Stimulated activated CD4-positive, alpha-beta T cell treated with anti-CD3 and anti-CD28 coated beads, Interleukin-12 subunit alpha, Interleukin-12 subunit beta, amount 100 ng/mL, for 4 hours (primary cell): ENCODE measurements at regions not wholly inside any gene's neighbourhood (a gene's known extent, or its start where the extent isn't known, plus 50 kb on each side); places are given as distances from the start of the nearest gene placed in this dataset.
"Not testable (repeated sequence)": the region's sequence is repeated elsewhere in the genome, so short reads cannot be mapped to it uniquely, and the experiment has no call there.

Experiments used
- DNase-seq: peaks from one replicate; pipeline ENCODE4 v3.0.0-alpha.2; 2020

DNA sequence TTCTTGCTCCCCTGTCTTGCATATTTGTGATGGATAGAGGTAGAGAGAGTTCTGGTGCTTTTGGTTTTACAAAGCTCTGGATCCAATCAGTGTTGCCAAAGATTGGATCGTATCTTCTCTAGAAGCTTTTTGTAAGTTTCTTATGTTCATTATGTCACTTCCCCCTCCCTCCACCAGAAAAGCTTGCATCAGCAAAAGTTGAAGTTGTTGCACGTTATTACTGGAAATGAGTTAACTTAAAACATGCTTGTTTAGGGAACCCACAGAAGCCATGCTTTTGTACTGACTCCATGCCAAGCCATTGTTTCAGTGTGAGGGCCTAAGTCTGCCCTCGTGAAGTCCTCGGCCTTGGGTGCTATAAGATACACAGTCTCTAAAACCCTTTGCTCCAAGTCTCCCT lies 186.5 kb downstream of the ERCC6L2 start:
- DNase-seq, result no peak

DNA sequence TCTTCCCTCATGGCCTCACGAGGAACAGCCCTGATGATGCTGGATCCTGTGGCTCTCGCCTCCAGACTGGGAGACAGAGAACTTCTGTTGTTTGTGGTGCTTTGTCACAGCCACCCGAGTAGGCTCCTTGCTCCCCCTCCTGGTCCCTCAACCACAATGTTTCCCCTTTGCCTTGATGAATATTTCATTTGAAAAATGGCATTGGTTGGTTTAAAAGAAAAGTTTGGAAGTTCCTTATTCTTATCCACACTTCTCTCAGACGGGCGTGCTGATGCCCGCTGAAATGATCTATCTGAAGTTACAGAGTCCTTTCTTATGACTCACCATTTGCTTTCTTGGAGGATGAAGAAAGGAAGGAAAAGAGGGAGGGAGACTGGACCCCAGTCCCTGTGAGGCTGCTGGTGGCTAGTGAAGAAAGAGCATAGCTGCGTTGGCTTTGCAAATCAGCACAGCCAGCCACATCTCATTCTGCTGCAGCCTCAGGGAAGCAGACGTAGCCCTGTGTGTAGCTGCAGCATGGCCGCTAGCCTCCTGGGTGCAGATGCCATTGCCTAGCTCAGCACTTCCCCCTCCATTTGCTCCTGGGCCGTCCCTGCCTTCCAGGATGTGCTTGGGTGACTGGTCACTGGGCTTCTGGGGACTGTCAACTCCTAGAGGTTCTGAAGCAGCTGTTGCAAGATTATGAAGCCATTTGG lies 185.9 kb downstream of the ERCC6L2 start:
- peak; percentile 32 for DNase-seq

DNA sequence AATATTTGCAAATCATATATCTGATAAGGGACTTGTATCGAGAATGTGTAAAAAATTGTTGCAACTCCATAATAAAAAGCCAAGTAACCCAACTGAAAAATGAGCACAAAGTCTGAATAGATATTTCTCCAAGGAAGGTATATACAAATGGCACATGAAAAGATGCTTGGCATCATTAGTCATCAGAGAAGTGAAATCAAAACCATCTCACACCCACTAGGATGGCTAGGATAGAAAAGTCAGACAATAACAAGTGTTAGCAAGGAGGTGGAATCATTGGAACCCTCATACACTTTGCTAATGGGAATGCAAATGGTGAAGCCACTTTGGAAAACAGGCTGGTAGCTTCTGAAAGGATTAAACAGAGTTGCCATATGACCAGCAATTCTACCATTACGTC lies 182.7 kb downstream of the ERCC6L2 start:
- DNase-seq, result no peak

DNA sequence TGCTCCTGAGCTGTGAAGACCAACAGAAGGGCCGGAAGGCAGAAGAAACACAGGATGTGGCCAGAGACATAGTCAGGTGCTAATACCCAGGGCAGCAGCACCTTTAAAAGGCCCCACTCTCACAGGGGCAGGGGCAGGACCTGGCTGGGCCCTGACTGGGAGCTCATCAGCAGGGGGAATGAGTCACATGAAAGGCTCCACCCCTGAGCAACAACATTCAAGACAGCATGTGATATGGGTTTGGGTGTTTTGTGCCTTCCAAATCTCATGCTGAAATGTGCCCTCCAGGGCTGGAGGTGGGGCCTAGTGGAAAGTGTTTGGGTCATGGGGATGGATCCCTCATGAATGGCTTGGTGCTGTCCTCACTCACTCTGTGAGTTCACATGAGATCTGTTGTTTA lies 181.7 kb downstream of the ERCC6L2 start:
- DNase-seq, result no peak

DNA sequence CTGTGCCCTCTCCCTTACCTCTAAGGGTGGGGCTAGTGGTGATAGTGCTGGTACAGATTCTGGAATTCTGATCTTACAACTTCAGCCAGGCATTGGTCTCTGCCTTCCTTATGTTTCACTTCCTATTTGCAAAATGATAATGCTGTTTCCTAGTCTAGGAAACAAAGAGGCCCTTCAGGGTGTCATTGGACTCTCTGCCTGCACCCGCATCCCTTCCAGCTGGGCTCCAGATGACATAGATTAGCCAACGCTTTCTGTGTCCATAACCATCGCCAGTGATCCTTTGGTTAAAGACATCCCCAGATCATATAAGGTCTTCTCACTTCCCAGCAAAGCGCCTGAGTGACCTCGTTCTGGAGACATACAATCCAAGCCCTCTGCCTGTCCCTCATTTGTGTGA lies 180.7 kb downstream of the ERCC6L2 start:
- DNase-seq, result no peak

DNA sequence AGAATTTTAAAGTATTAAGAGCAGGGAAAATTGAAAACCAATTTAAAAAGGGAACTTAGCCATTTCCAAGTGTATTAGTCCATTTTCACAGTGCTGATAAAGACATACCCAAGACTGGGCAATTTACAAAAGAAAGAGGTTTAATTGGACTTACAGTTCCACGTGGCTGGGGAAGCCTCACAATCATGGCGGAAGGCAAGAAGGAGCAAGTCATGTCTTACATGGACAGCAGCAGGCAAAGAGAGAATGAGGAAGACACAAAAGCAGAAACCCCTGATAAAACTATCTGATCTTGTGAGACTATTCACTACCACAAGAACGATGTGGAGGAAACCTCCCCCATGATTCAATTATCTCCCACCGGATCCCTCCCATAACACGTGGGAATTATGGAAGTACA lies 178.8 kb downstream of the ERCC6L2 start:
- not testable (repeated sequence) for DNase-seq

DNA sequence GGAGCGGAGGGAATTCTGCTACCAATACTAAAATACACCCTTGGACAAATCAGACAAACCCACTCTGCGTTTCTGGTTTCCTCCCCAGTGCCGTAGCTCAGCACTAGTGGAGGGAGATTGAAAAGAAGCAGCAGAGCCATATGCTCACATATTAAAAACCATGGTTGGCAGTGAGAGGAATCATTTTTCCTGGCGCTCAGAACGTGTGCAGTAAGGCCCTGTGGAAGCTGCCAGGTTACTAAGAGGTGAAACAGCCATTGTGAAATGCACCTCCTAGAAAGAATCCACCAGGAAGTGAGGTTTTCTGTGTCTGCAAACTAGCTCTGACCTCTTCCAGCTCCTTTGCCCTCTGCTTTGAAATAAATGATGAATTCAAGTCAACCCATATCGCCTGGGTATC lies 177.2 kb downstream of the ERCC6L2 start:
- DNase-seq, result no peak

DNA sequence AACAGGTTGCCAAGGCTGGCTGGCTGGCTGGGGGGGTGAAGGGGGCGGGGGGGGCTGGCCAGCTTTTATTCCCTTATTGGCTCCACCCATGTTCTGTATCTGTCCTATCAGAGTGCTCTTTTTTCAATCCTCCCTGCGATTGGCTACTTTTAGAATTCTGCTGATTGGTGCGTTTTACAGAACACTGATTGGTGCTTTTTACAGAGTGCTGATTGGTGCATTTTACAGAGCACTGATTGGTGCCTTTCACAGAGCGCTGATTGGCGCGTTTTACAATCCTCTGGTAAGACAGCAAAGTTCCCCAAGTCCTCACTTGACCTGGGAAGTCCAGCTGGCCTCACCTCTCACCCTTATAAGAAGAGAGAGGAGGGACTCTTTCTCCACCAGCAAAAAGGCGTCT lies 175.9 kb downstream of the ERCC6L2 start:
- DNase-seq, result no peak

DNA sequence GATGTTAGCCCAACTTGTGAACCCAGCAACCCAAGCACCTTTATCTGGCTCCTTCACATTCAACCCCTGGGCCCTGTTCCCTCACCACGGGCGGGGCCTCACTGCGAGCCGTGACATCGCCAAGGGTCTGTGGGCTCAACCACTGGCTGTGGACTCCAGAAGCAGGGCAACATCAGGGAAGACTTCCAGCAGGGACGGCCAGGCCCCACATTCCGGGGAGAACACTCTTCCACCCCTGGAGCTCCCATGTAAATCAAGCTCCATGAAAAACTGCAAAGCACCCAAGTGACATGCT lies 175.3 kb downstream of the ERCC6L2 start:
- no peak for DNase-seq

DNA sequence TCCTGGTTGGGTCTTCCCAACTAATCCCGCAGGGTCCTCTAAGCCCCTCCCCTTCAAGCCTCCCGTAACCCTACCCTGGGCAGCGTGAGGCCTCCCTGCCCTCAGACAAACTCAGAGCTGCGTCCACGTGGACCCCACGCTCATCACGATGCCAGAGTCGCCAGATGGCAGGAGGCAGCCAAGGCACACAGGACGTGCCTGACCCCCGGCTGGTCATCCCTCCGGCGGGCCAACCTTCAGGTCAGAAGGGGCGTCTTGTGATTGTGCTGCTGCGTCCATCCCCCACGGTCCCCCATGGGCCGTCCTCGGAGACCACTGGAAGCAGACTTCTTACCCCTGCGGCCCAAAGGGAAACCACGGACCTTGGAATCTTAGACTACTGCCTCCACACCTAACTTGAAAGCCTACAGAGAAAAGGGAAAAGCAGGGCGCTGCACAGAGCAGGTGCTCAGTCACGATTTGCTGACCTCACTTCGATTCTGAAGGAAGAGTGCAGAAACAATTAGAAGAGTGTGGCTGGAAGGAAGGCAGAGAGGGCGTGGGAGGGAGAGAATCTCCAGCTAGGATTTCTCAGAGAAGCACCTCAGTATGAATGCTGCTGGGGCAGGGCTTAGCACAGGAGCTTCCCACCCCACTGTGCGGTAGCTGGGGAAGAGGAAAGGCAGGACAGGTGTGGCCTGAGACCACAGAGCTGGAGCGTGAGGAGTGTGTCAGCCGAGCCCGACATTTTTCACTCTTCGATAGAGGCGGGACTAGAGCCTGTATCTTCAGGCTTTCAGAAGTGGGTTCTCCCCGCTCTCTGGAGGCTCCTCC lies 174.8 kb downstream of the ERCC6L2 start:
- no peak for DNase-seq

DNA sequence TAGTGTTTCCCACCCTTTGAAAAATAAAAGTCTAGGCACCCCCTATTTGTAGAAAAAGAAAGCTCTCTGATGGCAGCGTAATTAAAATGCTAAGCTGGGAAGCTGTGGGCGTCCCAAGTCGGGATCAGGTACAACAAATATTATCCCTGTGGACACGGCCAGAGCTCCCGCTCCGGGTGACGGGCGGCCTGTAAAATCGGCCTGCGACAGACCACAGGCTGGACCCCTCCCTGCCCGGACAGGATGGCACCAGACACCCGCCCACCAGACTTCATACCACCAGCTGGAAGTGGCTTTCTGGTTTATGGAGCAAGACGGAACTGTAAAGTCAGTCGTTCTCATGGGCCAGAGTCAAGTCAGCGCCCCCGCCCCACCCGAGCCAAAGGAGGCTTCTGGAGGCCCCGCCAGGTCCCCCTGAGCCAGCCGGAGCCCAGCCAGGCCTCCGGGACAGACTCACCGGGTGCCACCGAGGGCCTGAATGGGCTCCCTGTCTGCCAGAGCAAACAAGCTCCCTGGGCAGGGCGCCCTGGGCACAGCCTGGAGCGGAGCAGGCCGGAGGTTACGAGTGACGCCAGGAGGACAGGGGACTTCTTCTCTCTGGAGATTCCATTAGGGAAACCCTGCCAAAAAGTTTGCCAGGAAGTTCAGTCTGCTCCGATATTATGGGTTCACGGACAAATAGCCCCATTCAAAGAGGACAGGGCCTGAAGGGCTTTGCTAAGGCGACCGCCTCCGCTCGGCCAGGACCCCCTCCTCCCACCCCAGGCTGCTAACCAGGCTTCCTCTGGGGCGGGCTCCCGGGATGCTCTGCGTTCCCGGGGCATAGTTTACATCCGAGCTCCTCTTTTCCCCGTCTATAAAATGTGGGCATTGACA lies 173.7 kb downstream of the ERCC6L2 start:
- no peak for DNase-seq

DNA sequence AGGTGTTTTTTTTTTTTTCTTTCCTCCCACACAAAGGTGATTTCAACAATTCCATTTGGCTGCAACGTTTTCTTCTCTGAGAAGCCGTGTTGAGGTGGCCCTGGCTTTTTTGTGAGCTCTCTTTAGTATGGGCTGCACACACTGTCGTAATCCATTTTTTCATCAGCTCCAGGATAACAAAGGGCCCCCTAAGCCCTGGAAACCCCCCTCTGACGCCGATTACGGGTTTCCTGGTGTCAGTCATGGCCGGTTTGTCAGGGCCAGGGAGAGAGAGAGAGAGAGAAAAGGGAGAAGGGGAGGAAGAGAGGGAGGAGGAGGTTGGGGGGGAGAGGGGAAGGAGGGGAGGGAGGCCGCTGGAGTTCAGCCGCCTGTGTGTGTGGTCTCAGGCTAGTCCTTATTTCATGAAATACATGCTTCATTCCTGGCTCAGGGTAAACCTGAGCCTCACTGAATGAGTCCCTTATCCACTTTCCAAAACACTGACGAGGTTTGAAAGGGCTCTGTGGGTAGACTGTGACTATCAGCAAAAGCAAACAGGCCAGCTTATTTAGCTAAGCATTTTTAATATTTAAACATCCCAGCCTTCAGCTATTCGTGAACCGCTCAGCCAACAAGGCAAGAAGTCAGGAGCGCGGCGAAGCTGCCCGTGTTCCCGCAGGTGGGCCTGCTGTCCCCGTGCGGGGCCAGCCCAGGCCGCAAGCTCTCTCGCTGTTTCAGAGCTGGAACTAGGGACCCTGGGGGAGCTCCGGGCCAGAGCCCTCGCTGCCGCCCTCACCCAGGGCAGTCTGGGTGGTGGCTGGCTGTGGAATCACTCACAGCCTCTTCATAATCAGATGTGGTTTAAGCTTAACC lies 172.8 kb downstream of the ERCC6L2 start:
- DNase-seq, result no peak

DNA sequence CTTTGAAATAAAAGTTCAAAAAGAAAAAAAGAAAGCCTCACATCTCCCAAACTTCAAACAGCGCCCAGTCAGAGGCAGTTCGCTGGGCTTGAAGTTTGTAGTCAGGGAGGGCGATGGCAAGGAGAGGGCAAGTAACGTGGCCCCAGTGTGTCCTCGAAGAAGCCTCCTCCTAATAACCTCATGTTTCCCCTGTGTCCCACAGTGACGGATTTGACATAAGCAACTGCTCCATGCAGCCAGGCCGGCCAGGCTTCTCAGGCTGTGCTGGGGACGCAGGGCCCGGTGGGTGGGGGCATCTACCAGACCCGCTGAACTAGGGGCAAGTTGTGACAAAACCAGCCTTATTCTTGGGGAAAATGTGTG lies 172.2 kb downstream of the ERCC6L2 start:
- DNase-seq, result no peak

DNA sequence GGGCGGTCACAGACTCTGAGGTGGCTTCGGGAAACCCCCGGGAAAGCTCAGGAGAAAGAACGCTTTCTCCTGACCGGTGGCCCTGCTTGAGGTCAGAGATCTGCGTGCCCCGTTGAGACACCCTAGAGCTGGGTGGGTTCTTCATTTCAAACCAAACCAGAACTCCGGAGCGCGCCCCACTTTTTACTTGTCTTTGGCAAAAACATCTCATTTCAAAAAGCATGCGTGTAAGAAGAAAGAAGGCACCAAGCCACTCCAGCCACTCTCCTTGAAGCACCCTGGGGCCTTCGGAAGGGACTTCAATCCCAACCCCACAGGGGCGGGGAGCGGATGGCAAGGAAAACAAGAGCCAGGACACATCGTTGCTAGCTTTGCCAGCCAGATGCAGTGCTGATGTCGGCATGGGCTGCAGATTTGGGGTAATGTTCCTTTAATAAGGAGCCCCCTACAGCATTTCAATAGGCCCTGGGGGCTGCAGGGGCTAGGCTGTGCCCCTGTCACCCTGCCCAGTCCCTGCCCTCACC lies 171.7 kb downstream of the ERCC6L2 start:
- no peak for DNase-seq

DNA sequence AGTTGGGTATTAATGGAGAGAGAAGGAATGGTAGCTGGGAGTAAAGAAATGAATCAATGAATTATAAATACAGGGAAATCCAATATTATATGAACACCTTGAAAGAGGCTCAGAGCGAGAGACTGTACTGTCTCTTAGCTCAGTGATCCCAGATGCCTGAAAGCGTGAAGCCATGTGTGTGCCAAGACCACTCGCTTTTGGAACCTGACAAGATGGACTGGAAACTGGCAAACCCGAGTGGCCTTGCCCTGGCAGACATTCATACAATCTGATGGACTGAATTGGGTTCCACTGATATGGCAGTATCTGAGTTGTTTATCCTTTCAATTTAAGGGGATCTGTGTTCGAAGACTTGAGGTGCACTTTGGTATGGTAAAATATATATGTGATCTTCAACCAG lies 170.3 kb downstream of the ERCC6L2 start:
- no peak for DNase-seq

DNA sequence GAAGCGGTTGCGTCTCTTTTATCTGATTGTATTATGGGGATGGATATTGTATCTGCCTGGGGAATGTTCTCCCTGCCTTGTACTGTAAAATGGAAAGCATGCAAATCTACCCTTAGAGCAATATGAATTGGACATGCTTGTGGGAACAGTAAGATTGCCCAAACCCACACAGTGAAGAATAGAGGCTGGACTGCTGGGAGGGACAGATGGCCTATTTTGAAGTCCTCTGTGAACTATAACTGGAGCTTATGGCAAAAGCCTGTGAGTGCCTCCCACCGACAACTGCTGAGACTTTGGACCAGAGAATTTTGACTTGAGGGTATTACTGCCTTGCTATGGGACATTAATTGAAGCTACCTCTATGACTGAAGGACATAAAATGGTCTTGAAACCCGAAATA lies 168.9 kb downstream of the ERCC6L2 start:
- DNase-seq, result no peak

DNA sequence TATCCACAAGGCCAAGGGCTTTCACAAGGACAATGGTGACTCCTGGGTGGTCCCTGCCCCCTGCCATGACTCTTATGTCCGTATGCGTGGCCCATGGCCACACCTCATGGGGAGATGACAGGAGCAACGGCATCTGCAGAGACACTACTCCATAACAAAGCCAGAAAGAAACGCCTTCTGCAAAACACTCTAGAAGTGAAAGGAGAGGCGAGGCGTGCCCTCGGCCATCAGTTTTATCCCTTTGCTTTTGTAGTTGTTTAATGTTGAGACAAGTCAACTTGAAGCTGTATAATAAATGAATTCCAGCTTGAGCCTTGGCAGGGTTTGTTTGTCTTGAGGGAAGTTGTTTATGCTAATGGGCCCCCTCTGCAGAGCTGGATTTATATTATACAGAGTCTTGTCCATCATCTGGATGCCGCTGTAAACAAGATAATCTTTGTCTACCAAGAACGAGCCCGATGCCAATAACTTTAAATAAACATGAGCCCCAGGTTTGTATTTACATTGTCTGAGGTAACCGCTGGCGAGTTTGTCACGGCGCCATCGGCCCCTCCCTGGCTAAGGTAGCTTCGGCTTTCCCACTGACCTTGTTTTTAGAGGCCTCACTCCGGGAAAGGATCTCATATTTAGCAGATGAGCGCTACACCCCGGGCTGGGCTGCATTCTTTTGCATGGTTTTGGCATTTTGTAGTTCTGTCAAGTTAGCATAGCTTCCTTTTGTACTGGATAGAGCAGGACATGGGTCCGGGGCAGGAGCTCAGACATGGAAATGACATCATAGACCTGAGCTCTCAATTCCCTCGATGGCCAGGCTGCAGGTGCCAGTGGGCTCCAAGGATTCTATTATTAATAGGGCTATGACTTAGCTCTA lies 165.3 kb downstream of the ERCC6L2 start:
- DNase-seq, result no peak

DNA sequence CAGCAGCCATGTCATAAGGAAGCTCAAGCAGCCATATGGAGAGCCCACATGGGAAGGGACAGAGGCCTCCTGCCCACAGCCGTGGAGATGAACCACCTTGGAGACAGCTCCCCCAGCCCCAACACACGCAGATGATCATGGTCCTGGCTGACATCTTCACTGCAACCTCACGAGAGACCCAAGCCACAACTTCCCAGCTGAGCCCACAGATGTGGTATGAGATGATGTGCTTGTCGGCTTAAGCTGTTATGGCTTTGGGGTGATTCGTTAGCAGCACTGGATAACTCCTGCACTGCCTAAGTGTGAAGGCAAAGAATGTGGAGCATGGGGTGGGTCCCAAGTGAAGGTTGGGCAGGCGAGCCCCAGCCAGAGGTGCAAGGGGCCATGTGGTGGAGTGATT lies 163.4 kb downstream of the ERCC6L2 start:
- no peak for DNase-seq

DNA sequence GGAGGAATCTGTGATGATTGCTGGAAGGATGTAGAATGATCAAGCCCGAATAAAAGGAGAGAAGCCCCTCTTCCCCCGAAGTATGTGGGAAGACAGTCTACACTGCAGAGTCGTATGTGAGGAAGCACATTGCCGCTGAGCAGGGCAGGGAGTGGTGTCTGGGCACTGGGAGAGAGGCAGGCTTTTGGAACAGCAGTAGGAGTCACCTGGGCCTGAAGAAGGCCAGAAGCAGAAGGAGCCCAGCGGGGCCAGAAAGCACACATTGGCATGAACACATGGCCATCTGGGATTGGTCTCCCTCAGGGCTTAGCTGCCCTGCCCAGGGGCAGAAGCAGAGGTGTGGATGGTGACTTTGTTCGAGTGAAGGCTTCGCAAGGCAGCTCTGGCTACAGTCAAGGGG lies 162.8 kb downstream of the ERCC6L2 start:
- DNase-seq, result no peak

DNA sequence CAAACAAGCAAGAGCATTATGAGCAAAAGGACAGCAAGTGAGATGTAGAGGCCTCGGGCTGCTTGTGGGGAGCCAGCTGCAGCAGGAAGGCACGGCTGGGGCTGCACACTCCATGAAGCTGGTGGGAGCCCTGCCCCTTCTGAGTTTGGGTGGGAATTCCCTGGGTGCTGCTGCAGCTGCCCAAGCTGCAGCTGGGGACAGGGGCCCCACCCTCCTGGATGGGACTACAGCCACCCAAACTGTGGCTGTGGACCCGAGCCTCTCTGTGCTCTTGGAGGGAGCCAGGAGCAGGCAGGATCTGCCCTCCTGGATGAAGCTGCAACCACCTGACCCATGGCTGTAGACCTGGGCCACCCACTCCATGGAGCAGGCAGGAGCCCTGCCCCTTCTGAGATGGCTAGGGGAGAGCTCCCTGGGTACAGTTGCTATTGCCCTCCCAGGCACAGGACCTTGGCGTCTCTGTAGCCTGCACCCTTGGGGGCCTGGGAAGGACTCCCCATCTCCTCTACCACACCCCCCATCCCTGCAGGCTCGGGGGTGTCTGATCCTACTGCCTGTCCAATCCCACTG lies 159.1 kb downstream of the ERCC6L2 start:
- DNase-seq, result no peak

DNA sequence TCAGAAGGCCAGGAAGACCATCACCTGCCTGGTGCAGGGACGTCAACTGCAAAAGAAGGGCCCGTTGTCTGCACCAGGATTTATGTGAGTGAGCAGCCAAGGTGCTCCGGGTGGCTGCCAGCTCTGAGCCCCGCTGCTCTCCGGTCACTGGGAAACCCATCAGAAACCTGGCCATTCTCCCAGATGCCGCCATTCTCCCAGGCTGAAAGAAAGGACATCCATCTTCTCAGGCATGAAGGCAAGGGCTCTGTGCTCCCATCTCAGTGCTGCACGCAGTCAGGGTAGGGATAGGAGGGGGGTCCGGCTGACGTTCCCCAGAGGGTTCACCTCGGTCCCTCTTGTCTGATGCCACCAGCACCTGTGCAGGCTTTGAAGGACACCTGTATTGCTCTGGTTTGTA lies 158.4 kb downstream of the ERCC6L2 start:
- no peak for DNase-seq
